IMR-90 (cell line): ENCODE measurements at regions not wholly inside any gene's neighbourhood (a gene's known extent, or its start where the extent isn't known, plus 50 kb on each side); places are given as distances from the start of the nearest gene placed in this dataset.

ENCODE experiments used
- CEBPB ChIP-seq: IDR thresholded peaks from 2 replicates; pipeline ENCODE4 v1.6.1; 2012; ENCODE audit warnings: low read depth, low read length, improper control_type of control experiment
- CHD1 ChIP-seq: IDR thresholded peaks from 2 replicates; pipeline ENCODE4 v1.6.1; 2012; ENCODE audit warnings: low read depth, low read length, improper control_type of control experiment
- FOS ChIP-seq: fragments of 150-350 bp; IDR thresholded peaks from 2 replicates; pipeline ENCODE4 v1.6.1; 2016; ENCODE audit warnings: low read depth, low read length
- MAFK ChIP-seq: IDR thresholded peaks from 2 replicates; pipeline ENCODE4 v1.6.1; 2012; ENCODE audit warnings: low read depth, low read length, improper control_type of control experiment
- MAZ ChIP-seq: IDR thresholded peaks from 2 replicates; pipeline ENCODE4 v1.6.1; 2012; ENCODE audit warnings: low read depth, mild to moderate bottlenecking, low read length, improper control_type of control experiment, moderate library complexity, borderline replicate concordance
- MXI1 ChIP-seq: IDR thresholded peaks from 2 replicates; pipeline ENCODE4 v1.6.1; 2012; ENCODE audit warnings: low read depth, mild to moderate bottlenecking, low read length, moderate library complexity, borderline replicate concordance
- POLR2A ChIP-seq: IDR thresholded peaks from 2 replicates; pipeline ENCODE4 v1.6.1; 2012; ENCODE audit warnings: mild to moderate bottlenecking, low read depth, low read length
- RAD21 ChIP-seq: IDR thresholded peaks from 2 replicates; pipeline ENCODE4 v1.6.1; 2012; ENCODE audit warnings: low read length, improper control_type of control experiment
- RFX5 ChIP-seq: IDR thresholded peaks from 2 replicates; pipeline ENCODE4 v1.8.0; 2012; ENCODE audit warnings: low read depth, mild to moderate bottlenecking, low read length, moderate library complexity
- SMC3 ChIP-seq: fragments of 150-350 bp; IDR thresholded peaks from 2 replicates; pipeline ENCODE4 v1.6.1; 2016; ENCODE audit warnings: low read depth, mild to moderate bottlenecking, antibody characterized with exemption, low read length, moderate library complexity
- TF ChIP-seq, protein P1 (sequence below): conservative IDR thresholded peaks from 2 replicates; pipeline ENCODE4 v1.5.1; 2012; ENCODE audit warnings: mild to moderate bottlenecking, low read depth, low read length, improper control_type of control experiment
- TF ChIP-seq, protein P2 (sequence below): fragments of 150-350 bp; IDR thresholded peaks from 2 replicates; pipeline ENCODE4 v1.6.1; 2017; ENCODE audit warnings: mild to moderate bottlenecking, antibody characterized with exemption, low read length, low read depth

DNA sequence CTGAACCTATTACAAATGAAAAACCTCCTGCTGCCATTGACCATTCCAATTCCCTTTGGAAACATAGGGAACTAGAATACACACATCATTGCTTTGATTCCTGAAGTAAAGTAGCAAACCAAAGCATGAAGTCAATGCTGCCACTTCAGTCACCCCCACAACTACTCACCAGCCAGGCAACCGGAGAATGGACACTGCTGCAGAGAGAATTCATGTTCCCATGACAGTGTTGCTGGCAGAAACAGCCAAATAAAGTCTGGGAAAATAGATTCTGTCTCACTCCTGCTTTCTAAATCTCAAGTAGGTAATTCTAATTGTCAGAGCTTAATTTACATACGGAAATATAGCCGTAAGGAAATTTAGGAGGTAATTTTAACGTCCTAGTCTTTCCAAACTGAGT lies 162.9 kb upstream of the PLPPR1 start:
- no peak for TF ChIP-seq CHD1
- TF ChIP-seq, protein P1, sequence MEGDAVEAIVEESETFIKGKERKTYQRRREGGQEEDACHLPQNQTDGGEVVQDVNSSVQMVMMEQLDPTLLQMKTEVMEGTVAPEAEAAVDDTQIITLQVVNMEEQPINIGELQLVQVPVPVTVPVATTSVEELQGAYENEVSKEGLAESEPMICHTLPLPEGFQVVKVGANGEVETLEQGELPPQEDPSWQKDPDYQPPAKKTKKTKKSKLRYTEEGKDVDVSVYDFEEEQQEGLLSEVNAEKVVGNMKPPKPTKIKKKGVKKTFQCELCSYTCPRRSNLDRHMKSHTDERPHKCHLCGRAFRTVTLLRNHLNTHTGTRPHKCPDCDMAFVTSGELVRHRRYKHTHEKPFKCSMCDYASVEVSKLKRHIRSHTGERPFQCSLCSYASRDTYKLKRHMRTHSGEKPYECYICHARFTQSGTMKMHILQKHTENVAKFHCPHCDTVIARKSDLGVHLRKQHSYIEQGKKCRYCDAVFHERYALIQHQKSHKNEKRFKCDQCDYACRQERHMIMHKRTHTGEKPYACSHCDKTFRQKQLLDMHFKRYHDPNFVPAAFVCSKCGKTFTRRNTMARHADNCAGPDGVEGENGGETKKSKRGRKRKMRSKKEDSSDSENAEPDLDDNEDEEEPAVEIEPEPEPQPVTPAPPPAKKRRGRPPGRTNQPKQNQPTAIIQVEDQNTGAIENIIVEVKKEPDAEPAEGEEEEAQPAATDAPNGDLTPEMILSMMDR, result no peak
- no peak for TF ChIP-seq POLR2A
- no peak for TF ChIP-seq CEBPB
- TF ChIP-seq MXI1, result no peak
- no peak for TF ChIP-seq MAFK
- no peak for TF ChIP-seq SMC3
- TF ChIP-seq RAD21, result no peak
- TF ChIP-seq RFX5, result no peak
- TF ChIP-seq MAZ, result no peak
- TF ChIP-seq, protein P2, sequence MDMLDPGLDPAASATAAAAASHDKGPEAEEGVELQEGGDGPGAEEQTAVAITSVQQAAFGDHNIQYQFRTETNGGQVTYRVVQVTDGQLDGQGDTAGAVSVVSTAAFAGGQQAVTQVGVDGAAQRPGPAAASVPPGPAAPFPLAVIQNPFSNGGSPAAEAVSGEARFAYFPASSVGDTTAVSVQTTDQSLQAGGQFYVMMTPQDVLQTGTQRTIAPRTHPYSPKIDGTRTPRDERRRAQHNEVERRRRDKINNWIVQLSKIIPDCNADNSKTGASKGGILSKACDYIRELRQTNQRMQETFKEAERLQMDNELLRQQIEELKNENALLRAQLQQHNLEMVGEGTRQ, result no peak
- TF ChIP-seq FOS, result no peak
